ENCODE measurements at regions not wholly inside any gene's neighbourhood (a gene's known extent, or its start where the extent isn't known, plus 50 kb on each side); places are given as distances from the start of the nearest gene placed in this dataset.

GRCh38 chr11:97740801-97741151, 1280.0 kb upstream of the CNTN5 start:
- no peak for TF ChIP-seq CTCF (optimal IDR thresholded peaks at IDR 0.05 in 1 of 3, IDR thresholded peaks at IDR 0.05 in 1 of 3, conservative IDR thresholded peaks at IDR 0.05 in 1 of 3; ENCODE audit: extremely low read depth in 1 of 3, insufficient read depth in 2 of 3, low read length in 3 of 3)
- TF ChIP-seq EZH2 (IDR thresholded peaks at IDR 0.05; ENCODE audit: low read length), result no peak
